ENCODE measurements at regions not wholly inside any gene's neighbourhood (a gene's known extent, or its start where the extent isn't known, plus 50 kb on each side); places are given as distances from the start of the nearest gene placed in this dataset.
A peak's percentile ranks its signal among the peaks of the same experiment; 100 is the strongest.

GRCh38 chr16:29313559-29314048 lies 92.9 kb downstream of the NPIPB11 start:
- H3K27ac ChIP-seq (ENCODE audit: extremely low read length, insufficient read depth, low read length) = no peak overlapping the region
- no peak overlapping the region for H3K4me3 ChIP-seq (replicated peaks in 1 of 3; ENCODE audit: insufficient read depth in 1 of 3, low read depth in 2 of 3, low read length in 3 of 3)
- peaks cover 0 to 8% of the 10 kb centered on the region in 2 experiments; a peak in 2 of 5 replicates for H3K27me3 ChIP-seq (ENCODE audit: control insufficient read depth in 1 of 2, insufficient read depth in 2 of 2, low read length in 2 of 2)
- H2AFZ ChIP-seq (ENCODE audit: low read length) = no peak overlapping the region
- DNase-seq (ENCODE audit: low spot score) = no peak
- H3K79me2 ChIP-seq (ENCODE audit: insufficient read depth, low read length) = no peaks in the 10 kb centered on the region
- WGBS (ENCODE audit: low lambda C conversion rate) = 55% methylated on average over 8 of the region's 9 CpGs
- POLR2A ChIA-PET = no interaction called here
- CTCF ChIA-PET (ENCODE audit: low intra/inter-chr PET ratio, low total read pairs) = no interaction called here
- peaks cover 51% of the 10 kb centered on the region for H3K4me1 ChIP-seq (ENCODE audit: insufficient read depth, low read length)
- H3K4me2 ChIP-seq (ENCODE audit: low read depth, low read length) = no peak overlapping the region
- in situ Hi-C loops (cut with HindIII; ENCODE audit: extremely low pct_ligation_motif_present, low pct_unique_long_range_greater_than_20kb) (no loop called here), intact Hi-C loops (cut with micrococcal nuclease; ENCODE audit: unreplicated experiment) (loop anchor here (5.0 to 10.0 kb wide), 2 partner anchors 49 to 86 kb away; no protein-coding TSS in a partner anchor)
- ATAC-seq = no peak
- H3K36me3 ChIP-seq (replicated peaks in 1 of 2; ENCODE audit: control insufficient read depth in 1 of 2, insufficient read depth in 2 of 2, low read length in 2 of 2) = no peaks in the 10 kb centered on the region; a peak in 1 of 5 replicates
- TF ChIP-seq, protein P1, sequence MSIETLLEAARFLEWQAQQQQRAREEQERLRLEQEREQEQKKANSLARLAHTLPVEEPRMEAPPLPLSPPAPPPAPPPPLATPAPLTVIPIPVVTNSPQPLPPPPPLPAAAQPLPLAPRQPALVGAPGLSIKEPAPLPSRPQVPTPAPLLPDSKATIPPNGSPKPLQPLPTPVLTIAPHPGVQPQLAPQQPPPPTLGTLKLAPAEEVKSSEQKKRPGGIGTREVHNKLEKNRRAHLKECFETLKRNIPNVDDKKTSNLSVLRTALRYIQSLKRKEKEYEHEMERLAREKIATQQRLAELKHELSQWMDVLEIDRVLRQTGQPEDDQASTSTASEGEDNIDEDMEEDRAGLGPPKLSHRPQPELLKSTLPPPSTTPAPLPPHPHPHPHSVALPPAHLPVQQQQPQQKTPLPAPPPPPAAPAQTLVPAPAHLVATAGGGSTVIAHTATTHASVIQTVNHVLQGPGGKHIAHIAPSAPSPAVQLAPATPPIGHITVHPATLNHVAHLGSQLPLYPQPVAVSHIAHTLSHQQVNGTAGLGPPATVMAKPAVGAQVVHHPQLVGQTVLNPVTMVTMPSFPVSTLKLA (IDR thresholded peaks at IDR 0.05) = peak; percentile 94
- TF ChIP-seq BRF2 (CRISPR knock-in tag; IDR thresholded peaks at IDR 0.05) = no peak
- no peak for TF ChIP-seq ZNF780A (CRISPR knock-in tag; IDR thresholded peaks at IDR 0.05)
- TF ChIP-seq, protein P2, sequence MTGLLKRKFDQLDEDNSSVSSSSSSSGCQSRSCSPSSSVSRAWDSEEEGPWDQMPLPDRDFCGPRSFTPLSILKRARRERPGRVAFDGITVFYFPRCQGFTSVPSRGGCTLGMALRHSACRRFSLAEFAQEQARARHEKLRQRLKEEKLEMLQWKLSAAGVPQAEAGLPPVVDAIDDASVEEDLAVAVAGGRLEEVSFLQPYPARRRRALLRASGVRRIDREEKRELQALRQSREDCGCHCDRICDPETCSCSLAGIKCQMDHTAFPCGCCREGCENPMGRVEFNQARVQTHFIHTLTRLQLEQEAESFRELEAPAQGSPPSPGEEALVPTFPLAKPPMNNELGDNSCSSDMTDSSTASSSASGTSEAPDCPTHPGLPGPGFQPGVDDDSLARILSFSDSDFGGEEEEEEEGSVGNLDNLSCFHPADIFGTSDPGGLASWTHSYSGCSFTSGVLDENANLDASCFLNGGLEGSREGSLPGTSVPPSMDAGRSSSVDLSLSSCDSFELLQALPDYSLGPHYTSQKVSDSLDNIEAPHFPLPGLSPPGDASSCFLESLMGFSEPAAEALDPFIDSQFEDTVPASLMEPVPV (CRISPR knock-in tag; IDR thresholded peaks at IDR 0.05) = no peak
- no TSS peak for BruUV-seq (replicated peaks)
- H3K9ac ChIP-seq (ENCODE audit: insufficient read depth, low read depth, low read length) = no peak overlapping the region
- no peaks in the 10 kb centered on the region for H4K20me1 ChIP-seq (ENCODE audit: insufficient read depth, low read length)
- no peaks in the 10 kb centered on the region for H3K9me3 ChIP-seq (ENCODE audit: low read length)
- no peak for FAIRE-seq

All from HepG2 (cell line).